SK-N-MC (cell line): ENCODE measurements at regions not wholly inside any gene's neighbourhood (a gene's known extent, or its start where the extent isn't known, plus 50 kb on each side); places are given as distances from the start of the nearest gene placed in this dataset.

ENCODE experiments used
- DNase-seq: peaks from one replicate; pipeline ENCODE4 v3.0.0-alpha.2; 2011; ENCODE audit warnings: low read depth, low spot score
- H3K27ac ChIP-seq: fragments of 200-600 bp; sonication (generic); 2 replicates; pipeline ENCODE4 v1.5.1; 2016; ENCODE audit warnings: mixed run types
- H3K36me3 ChIP-seq: fragments of 200-600 bp; sonication (generic); 2 replicates; pipeline ENCODE4 v1.6.1; 2017; ENCODE audit warnings: antibody characterized with exemption, low read length, mixed read lengths; ENCODE audit not compliant: insufficient read depth
- H3K4me3 ChIP-seq: fragments of 200-600 bp; sonication (generic); 2 replicates; pipeline ENCODE4 v1.5.1; 2016
- H3K9ac ChIP-seq: fragments of 200-600 bp; sonication (generic); 2 replicates; pipeline ENCODE4 v1.8.0; 2017; ENCODE audit warnings: mixed run types, mixed read lengths; ENCODE audit not compliant: insufficient read length
- H3K9me3 ChIP-seq: fragments of 200-600 bp; sonication (generic); 2 replicates; pipeline ENCODE4 v1.6.1; 2017; ENCODE audit warnings: low read depth, mild to moderate bottlenecking, antibody characterized with exemption, low read length, moderate library complexity, mixed read lengths
- EZH2 ChIP-seq: fragments of 200-600 bp; sonication (generic); IDR thresholded peaks from one replicate; pipeline ENCODE4 v1.6.1; 2017; ENCODE audit warnings: antibody characterized with exemption
- FOXP2 ChIP-seq: optimal IDR thresholded peaks from 2 replicates; pipeline ENCODE3; 2011; ENCODE audit warnings: mild to moderate bottlenecking, moderate library complexity; ENCODE audit not compliant: insufficient read depth; ENCODE audit errors: extremely low read length, control extremely low read depth
- POLR2AphosphoS5 ChIP-seq: IDR thresholded peaks from 2 replicates; pipeline ENCODE4 v1.6.1; 2012; ENCODE audit warnings: mild to moderate bottlenecking, low read depth, low read length, borderline replicate concordance

- Histone ChIP-seq H3K9ac (no peak overlapping the region), H3K9me3 (no peaks in the 10 kb centered on the region), H3K36me3 (no peaks in the 10 kb centered on the region), H3K4me3 (no peak overlapping the region), H3K27ac (no peak overlapping the region)
- TF ChIP-seq FOXP2 (no peak), POLR2AphosphoS5 (no peak), EZH2 (no peak)
- no peak for DNase-seq
Measured at GRCh38 chr1:214898718-214899117, 183.8 kb upstream of the KCNK2 start.

GRCh38 chr1:214899908-214900460 is 182.6 kb upstream of the KCNK2 start:
- no peak for DNase-seq

GRCh38 chr1:214900590-214900989 is 181.9 kb upstream of the KCNK2 start:
- no peak for DNase-seq
- Histone ChIP-seq H3K9ac (no peak overlapping the region), H3K4me3 (no peak overlapping the region), H3K36me3 (no peaks in the 10 kb centered on the region), H3K27ac (no peak overlapping the region), H3K9me3 (no peaks in the 10 kb centered on the region)
- TF ChIP-seq EZH2 (no peak), POLR2AphosphoS5 (no peak), FOXP2 (no peak)

More at GRCh38 chr1:214899908-214900460, 182.6 kb upstream of the KCNK2 start:
- no peak for TF ChIP-seq FOXP2
- TF ChIP-seq POLR2AphosphoS5: no peak
- TF ChIP-seq EZH2: no peak
- no peak overlapping the region for H3K9ac ChIP-seq
- no peak overlapping the region for H3K27ac ChIP-seq
- H3K36me3 ChIP-seq: no peaks in the 10 kb centered on the region
- H3K9me3 ChIP-seq: no peaks in the 10 kb centered on the region
- H3K4me3 ChIP-seq: no peak overlapping the region

GRCh38 chr1:214901718-214902117 is 180.8 kb upstream of the KCNK2 start:
- no peak overlapping the region for H3K9ac ChIP-seq
- no peaks in the 10 kb centered on the region for H3K36me3 ChIP-seq
- H3K4me3 ChIP-seq: no peak overlapping the region
- TF ChIP-seq FOXP2 (no peak), EZH2 (no peak)
- no peaks in the 10 kb centered on the region for H3K9me3 ChIP-seq
- DNase-seq: no peak
- no peak overlapping the region for H3K27ac ChIP-seq

GRCh38 chr1:214902636-214903320 is 179.8 kb upstream of the KCNK2 start:
- no peak overlapping the region for H3K27ac ChIP-seq
- no peak for DNase-seq
- no peak for TF ChIP-seq EZH2
- TF ChIP-seq FOXP2: no peak
- TF ChIP-seq POLR2AphosphoS5: no peak
- H3K9me3 ChIP-seq: no peaks in the 10 kb centered on the region
- H3K4me3 ChIP-seq: no peak overlapping the region
- no peaks in the 10 kb centered on the region for H3K36me3 ChIP-seq
- no peak overlapping the region for H3K9ac ChIP-seq

DNA sequence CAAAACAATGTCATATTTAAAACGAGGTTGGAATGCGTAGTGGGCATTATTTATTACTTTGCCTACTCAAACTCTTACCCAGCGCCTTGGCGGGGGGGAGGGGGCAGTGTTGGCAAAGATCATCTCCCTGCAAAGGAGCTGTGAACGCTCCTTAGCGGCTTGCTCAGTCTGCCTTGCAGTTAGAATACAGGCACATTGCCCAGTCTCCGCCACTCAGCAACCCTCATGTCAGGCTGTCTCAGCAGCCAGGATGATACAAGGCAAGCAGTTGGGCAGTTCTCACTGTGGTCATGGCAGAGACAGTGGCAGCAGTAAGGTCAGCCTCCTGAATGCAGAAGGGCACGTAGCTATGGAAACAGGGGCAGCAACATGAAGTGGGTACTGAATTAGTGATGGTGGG is 170.4 kb upstream of the KCNK2 start:
- H3K36me3 ChIP-seq: no peaks in the 10 kb centered on the region
- no peak overlapping the region for H3K9ac ChIP-seq
- DNase-seq: no peak
- H3K9me3 ChIP-seq: no peaks in the 10 kb centered on the region
- no peak for TF ChIP-seq EZH2
- no peak for TF ChIP-seq POLR2AphosphoS5
- TF ChIP-seq FOXP2: no peak
- no peak overlapping the region for H3K4me3 ChIP-seq
- no peak overlapping the region for H3K27ac ChIP-seq

DNA sequence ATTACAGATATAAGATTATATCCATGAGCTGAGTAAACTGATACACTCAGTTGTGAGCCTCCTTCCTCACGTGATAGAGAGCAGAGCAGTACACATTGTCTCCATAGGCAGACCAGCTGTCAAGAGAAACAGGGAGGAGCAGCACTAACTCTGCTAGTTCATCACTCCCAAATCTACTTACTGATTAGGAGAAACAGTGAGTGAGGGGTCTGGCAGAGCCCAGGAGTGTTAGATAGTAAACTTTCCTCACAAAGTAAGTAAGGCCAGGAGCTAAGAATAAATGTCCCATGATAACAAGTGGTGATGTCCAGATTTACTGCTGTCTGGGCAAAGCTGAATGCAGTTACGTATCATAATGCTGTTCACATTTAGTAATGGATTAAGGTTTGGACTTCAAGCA is 168.6 kb upstream of the KCNK2 start:
- Histone ChIP-seq H3K9me3 (no peaks in the 10 kb centered on the region), H3K9ac (no peak overlapping the region), H3K4me3 (no peak overlapping the region), H3K36me3 (no peaks in the 10 kb centered on the region), H3K27ac (no peak overlapping the region)
- DNase-seq: no peak
- TF ChIP-seq FOXP2 (no peak), EZH2 (no peak), POLR2AphosphoS5 (no peak)

- H3K9ac ChIP-seq: no peak overlapping the region
- H3K4me3 ChIP-seq: no peak overlapping the region
- H3K27ac ChIP-seq: no peak overlapping the region
- DNase-seq: no peak
- H3K9me3 ChIP-seq: no peaks in the 10 kb centered on the region
- H3K36me3 ChIP-seq: no peaks in the 10 kb centered on the region
- TF ChIP-seq FOXP2: no peak
- no peak for TF ChIP-seq POLR2AphosphoS5
- TF ChIP-seq EZH2: no peak
Measured at GRCh38 chr1:214917081-214917635, 165.4 kb upstream of the KCNK2 start.

DNA sequence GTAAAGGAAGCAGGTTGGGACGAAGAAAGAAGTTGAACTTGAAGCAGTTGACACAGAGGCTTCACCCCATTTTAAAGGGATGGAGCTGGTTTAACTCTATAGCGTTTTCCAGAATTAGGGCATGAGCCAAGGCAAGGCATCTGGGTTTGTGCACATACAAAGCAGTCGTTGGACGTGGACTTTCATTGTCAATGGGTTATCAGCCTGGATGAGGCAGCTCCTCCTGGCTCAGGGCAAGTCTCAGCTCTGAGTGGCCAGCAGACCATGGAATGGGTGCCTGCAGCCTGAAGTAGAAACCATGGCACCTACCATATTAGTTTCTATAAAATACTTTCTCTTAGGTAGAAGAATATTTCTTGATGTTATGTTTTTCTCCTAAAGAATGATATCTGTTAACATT is 163.8 kb upstream of the KCNK2 start:
- Histone ChIP-seq H3K9ac (no peak overlapping the region), H3K36me3 (no peaks in the 10 kb centered on the region), H3K27ac (no peak overlapping the region), H3K9me3 (no peaks in the 10 kb centered on the region), H3K4me3 (no peak overlapping the region)
- DNase-seq: no peak
- no peak for TF ChIP-seq EZH2
- TF ChIP-seq POLR2AphosphoS5: no peak
- no peak for TF ChIP-seq FOXP2
